ENCODE measurements at regions not wholly inside any gene's neighbourhood (a gene's known extent, or its start where the extent isn't known, plus 50 kb on each side); places are given as distances from the start of the nearest gene placed in this dataset.

- no peak for DNase-seq (ENCODE audit: low read depth in 2 of 2, low spot score in 1 of 2)
Observed at GRCh38 chr22:47343611-47344010, 581.2 kb downstream of the TBC1D22A start.

GRCh38 chr22:47342446-47342845 lies 580.0 kb downstream of the TBC1D22A start:
- DNase-seq (ENCODE audit: low read depth in 2 of 2, low spot score in 1 of 2) = no peak

GRCh38 chr22:47341464-47341863 lies 579.0 kb downstream of the TBC1D22A start:
- DNase-seq (ENCODE audit: low read depth in 2 of 2, low spot score in 1 of 2) = no peak

GRCh38 chr22:47340851-47341436 lies 578.5 kb downstream of the TBC1D22A start:
- DNase-seq (ENCODE audit: low read depth in 2 of 2, low spot score in 1 of 2) = no peak

- DNase-seq (ENCODE audit: low read depth in 2 of 2, low spot score in 1 of 2) = no peak
Observed at GRCh38 chr22:47337161-47337621, 574.7 kb downstream of the TBC1D22A start.

GRCh38 chr22:47335958-47336357 lies 573.5 kb downstream of the TBC1D22A start:
- no peak for DNase-seq (ENCODE audit: low read depth in 2 of 2, low spot score in 1 of 2)

- no peak for DNase-seq (ENCODE audit: low read depth in 2 of 2, low spot score in 1 of 2)
Observed at GRCh38 chr22:47335460-47335859, 573.0 kb downstream of the TBC1D22A start.

- DNase-seq (ENCODE audit: low read depth in 2 of 2, low spot score in 1 of 2) = no peak
Observed at GRCh38 chr22:47334601-47335000, 572.2 kb downstream of the TBC1D22A start.

- no peak for DNase-seq (ENCODE audit: low read depth in 2 of 2, low spot score in 1 of 2)
Observed at GRCh38 chr22:47333625-47334024, 571.2 kb downstream of the TBC1D22A start.

GRCh38 chr22:47332246-47332980 lies 570.0 kb downstream of the TBC1D22A start:
- DNase-seq (ENCODE audit: low read depth in 2 of 2, low spot score in 1 of 2) = no peak

- no peak for DNase-seq (ENCODE audit: low read depth in 2 of 2, low spot score in 1 of 2)
Observed at GRCh38 chr22:47331750-47332149, 569.3 kb downstream of the TBC1D22A start.

GRCh38 chr22:47329727-47330650 lies 567.5 kb downstream of the TBC1D22A start:
- DNase-seq (ENCODE audit: low read depth in 2 of 2, low spot score in 1 of 2) = no peak

GRCh38 chr22:47328550-47329243 lies 566.2 kb downstream of the TBC1D22A start:
- DNase-seq (ENCODE audit: low read depth in 2 of 2, low spot score in 1 of 2) = no peak

- DNase-seq (ENCODE audit: low read depth in 2 of 2, low spot score in 1 of 2) = no peak
Observed at GRCh38 chr22:47327241-47327640, 564.8 kb downstream of the TBC1D22A start.

- no peak for DNase-seq (ENCODE audit: low read depth in 2 of 2, low spot score in 1 of 2)
Observed at GRCh38 chr22:47325249-47325648, 562.8 kb downstream of the TBC1D22A start.

GRCh38 chr22:47324435-47324990 lies 562.1 kb downstream of the TBC1D22A start:
- no peak for DNase-seq (ENCODE audit: low read depth in 2 of 2, low spot score in 1 of 2)

- no peak for DNase-seq (ENCODE audit: low read depth in 2 of 2, low spot score in 1 of 2)
Observed at GRCh38 chr22:47323518-47323917, 561.1 kb downstream of the TBC1D22A start.

GRCh38 chr22:47322854-47323253 lies 560.4 kb downstream of the TBC1D22A start:
- DNase-seq (ENCODE audit: low read depth in 2 of 2, low spot score in 1 of 2) = no peak

GRCh38 chr22:47320560-47320959 lies 558.1 kb downstream of the TBC1D22A start:
- DNase-seq (ENCODE audit: low read depth in 2 of 2, low spot score in 1 of 2) = no peak

GRCh38 chr22:47318041-47318737 lies 555.7 kb downstream of the TBC1D22A start:
- DNase-seq (ENCODE audit: low read depth in 2 of 2, low spot score in 1 of 2) = no peak

Measured in stimulated activated CD8-positive, alpha-beta memory T cell treated with anti-CD3 and anti-CD28 coated beads, Interleukin-4, amount 100 ng/mL, for 4 hours (primary cell).